ENCODE measurements at regions not wholly inside any gene's neighbourhood (a gene's known extent, or its start where the extent isn't known, plus 50 kb on each side); places are given as distances from the start of the nearest gene placed in this dataset.

DNA sequence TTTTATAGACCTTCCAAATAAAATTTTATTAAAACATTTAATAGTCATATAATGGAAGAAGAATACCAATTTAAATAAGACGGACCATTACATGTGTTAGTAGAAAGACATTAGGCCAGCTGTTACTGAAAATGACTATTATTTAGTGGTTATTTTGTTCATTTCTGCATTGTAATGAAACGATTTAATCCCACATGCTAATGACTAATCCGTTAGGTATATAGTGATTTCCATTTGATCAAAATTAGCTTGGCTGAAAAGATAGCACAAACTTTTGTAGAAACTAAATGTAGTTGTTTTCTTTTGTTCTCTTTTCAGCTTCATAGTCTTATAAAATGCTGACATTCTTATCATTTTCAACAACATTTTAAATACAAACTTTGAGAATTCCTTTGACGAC is 556.1 kb upstream of the TENM3 start:
- TF ChIP-seq, protein P1, sequence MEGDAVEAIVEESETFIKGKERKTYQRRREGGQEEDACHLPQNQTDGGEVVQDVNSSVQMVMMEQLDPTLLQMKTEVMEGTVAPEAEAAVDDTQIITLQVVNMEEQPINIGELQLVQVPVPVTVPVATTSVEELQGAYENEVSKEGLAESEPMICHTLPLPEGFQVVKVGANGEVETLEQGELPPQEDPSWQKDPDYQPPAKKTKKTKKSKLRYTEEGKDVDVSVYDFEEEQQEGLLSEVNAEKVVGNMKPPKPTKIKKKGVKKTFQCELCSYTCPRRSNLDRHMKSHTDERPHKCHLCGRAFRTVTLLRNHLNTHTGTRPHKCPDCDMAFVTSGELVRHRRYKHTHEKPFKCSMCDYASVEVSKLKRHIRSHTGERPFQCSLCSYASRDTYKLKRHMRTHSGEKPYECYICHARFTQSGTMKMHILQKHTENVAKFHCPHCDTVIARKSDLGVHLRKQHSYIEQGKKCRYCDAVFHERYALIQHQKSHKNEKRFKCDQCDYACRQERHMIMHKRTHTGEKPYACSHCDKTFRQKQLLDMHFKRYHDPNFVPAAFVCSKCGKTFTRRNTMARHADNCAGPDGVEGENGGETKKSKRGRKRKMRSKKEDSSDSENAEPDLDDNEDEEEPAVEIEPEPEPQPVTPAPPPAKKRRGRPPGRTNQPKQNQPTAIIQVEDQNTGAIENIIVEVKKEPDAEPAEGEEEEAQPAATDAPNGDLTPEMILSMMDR (IDR thresholded peaks at IDR 0.05 in 8 of 11, conservative IDR thresholded peaks at IDR 0.05 in 3 of 11): no peak
- TF ChIP-seq POLR2AphosphoS5 (IDR thresholded peaks at IDR 0.05): no peak
